SKM-1 treated with dmso at 0.1 percent for 144 hours (cell line): ENCODE measurements at regions not wholly inside any gene's neighbourhood (a gene's known extent, or its start where the extent isn't known, plus 50 kb on each side); places are given as distances from the start of the nearest gene placed in this dataset.

Experiments
- DNase-seq: peaks from one replicate; lab custom pipeline; 2025; ENCODE audit not compliant: unreplicated experiment; lab: John Stamatoyannopoulos, UW

GRCh38 chr16:49216593-49216992 lies 65.0 kb downstream of the CBLN1 start:
- no peak for DNase-seq

- no peak for DNase-seq
These were observed 68.0 kb downstream of the CBLN1 start for GRCh38 chr16:49213594-49213993.

- DNase-seq = no peak
These were observed 77.4 kb downstream of the CBLN1 start for GRCh38 chr16:49204191-49204590.

- no peak for DNase-seq
These were observed 78.3 kb downstream of the CBLN1 start for GRCh38 chr16:49203361-49203760.

GRCh38 chr16:49201118-49201517 lies 80.5 kb downstream of the CBLN1 start:
- DNase-seq = no peak

- DNase-seq = no peak
These were observed 81.3 kb downstream of the CBLN1 start for GRCh38 chr16:49200223-49200820.

- no peak for DNase-seq
These were observed 86.4 kb downstream of the CBLN1 start for GRCh38 chr16:49195237-49195548.

GRCh38 chr16:49194537-49195236 lies 87.0 kb downstream of the CBLN1 start:
- no peak for DNase-seq

- no peak for DNase-seq
These were observed 88.0 kb downstream of the CBLN1 start for GRCh38 chr16:49193596-49193995.

- no peak for DNase-seq
These were observed 92.4 kb downstream of the CBLN1 start for GRCh38 chr16:49189286-49189685.

GRCh38 chr16:49183911-49184310 lies 97.7 kb downstream of the CBLN1 start:
- DNase-seq = no peak

- no peak for DNase-seq
These were observed 99.7 kb downstream of the CBLN1 start for GRCh38 chr16:49181791-49182518.

GRCh38 chr16:49179714-49180330 lies 101.8 kb downstream of the CBLN1 start:
- no peak for DNase-seq

- DNase-seq = no peak
These were observed 113.5 kb downstream of the CBLN1 start for GRCh38 chr16:49168126-49168525.

- no peak for DNase-seq
These were observed 116.6 kb downstream of the CBLN1 start for GRCh38 chr16:49165025-49165424.

- DNase-seq = no peak
These were observed 120.4 kb downstream of the CBLN1 start for GRCh38 chr16:49161191-49161590.

GRCh38 chr16:49158029-49158642 lies 123.5 kb downstream of the CBLN1 start:
- DNase-seq = no peak

- DNase-seq = no peak
These were observed 131.3 kb downstream of the CBLN1 start for GRCh38 chr16:49150341-49150740.

- no peak for DNase-seq
These were observed 133.2 kb downstream of the CBLN1 start for GRCh38 chr16:49148410-49148809.

GRCh38 chr16:49140618-49141017 lies 141.0 kb downstream of the CBLN1 start:
- DNase-seq = no peak

- DNase-seq = no peak
These were observed 151.2 kb downstream of the CBLN1 start for GRCh38 chr16:49130397-49130796.

- DNase-seq = no peak
These were observed 151.7 kb downstream of the CBLN1 start for GRCh38 chr16:49129935-49130334.
